Muscle of arm (tissue), 1 donor: ENCODE measurements at regions not wholly inside any gene's neighbourhood (a gene's known extent, or its start where the extent isn't known, plus 50 kb on each side); places are given as distances from the start of the nearest gene placed in this dataset.

Experiments
- DNase-seq: peaks from one replicate; pipeline ENCODE4 v3.0.0-alpha.2; 2013

DNA sequence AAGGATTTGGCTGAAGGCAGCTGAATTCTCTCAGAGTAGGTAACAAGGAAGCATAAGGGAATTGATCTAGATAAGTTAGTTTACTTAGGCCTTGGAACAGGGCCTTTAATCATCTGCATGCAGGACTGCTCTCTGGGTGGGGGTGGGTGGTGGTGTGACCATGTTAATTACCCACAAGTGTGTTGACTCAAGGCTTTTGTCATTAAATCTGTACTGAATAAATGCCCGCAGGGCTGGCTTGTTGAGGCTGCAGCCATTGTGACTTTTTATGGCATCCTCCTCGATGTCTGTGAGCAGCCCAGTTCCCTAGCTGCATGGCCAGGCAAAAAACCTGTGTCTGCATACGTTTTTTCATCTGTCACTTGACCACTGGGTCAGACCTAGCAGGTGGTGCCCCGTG is 63.5 kb upstream of the ASCC3 start:
- no peak for DNase-seq

DNA sequence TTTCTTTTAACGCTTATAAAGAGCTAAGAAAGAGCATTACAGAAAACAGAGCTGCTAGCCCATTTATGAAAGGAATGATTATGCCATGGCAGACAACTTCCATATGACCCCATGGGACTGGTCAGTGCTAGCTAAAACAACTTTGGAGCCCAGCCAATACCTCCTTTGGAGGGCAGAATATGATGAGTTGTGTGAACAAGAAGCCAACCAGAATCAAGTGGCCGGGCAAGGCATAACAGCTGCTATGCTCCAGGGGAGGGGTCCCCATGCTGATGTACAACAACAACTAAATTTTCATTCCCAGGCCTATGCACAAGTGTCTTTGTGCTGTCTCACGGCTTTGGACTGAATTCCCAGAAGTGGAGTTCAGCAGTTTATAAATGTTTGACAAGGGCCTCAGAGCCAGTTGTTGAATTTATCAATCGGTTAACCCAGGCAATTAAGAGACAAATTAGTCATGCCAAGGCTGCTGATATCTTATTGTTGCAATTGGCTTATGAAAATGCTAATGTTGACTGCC is 65.0 kb upstream of the ASCC3 start:
- DNase-seq, result no peak

DNA sequence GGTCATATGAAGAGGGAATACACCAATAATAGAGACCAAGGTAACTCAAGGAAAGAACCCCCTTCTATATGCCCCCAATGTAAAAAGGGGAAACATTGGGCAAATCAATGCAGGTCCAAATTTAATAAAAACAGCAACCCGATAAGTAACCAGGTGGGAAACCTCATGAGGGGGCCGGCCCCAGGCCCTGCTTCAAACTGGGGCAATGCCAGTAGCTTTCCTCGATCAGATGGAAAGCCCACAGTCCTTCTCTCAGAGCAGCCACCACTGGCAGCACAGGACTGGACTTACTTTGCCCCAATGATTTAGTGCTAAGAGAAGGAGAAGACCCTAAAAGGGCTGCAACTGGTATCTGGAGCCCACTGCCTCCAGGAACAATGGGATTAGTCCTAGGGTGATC is 65.6 kb upstream of the ASCC3 start:
- no peak for DNase-seq

DNA sequence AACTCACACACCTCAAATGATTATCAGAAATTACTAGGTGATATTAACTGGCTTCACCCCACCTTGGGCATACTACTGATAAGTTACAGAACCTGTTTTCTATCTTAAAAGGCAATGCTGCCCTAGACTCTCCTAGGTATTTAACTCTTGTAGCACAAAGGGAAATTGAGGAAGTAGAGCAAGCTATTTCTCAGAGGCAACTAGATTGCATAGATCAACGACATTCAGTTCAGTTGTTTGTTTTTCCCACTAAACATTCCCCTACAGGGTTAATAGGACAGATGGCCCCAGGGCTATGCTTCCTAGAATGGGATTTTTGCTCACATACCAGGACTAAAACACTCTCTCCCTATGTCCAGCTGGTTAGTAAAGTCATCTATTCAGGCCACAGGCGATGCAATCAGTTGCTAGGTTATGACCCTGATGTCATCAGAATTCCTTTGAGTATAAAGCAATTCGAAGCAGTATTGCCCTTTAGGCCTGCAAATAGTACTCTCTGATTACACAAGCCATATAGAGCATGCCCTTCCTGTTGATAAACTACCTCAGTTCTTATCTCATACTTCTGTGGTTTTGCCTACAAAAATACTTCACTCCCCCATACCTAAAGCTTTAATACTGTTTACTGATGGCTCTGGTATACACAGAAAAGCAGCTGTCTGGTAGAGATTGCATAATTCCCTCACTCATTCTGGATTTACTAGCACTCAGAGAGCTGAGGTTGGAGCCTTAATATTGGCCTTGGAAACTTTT is 67.4 kb upstream of the ASCC3 start:
- no peak for DNase-seq

DNA sequence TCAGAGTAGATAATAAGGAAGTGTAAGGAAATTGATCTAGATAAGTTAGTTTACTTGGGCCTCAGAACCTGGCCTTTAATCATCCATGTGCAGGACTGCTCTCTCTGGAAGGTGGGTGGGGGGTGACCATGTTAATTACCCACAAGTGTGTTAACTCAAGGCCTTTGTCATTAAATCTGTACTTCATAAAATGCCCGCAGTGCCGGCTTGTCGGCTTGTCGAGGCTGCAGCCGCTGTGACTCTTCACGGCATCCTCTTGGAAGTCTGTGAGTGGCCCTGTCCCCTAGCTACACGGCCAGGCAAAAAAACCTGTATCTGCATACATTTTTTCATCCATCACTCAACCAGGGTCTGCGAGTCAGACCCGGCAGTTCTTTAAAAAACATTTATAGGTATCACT is 70.9 kb upstream of the ASCC3 start:
- no peak for DNase-seq

DNA sequence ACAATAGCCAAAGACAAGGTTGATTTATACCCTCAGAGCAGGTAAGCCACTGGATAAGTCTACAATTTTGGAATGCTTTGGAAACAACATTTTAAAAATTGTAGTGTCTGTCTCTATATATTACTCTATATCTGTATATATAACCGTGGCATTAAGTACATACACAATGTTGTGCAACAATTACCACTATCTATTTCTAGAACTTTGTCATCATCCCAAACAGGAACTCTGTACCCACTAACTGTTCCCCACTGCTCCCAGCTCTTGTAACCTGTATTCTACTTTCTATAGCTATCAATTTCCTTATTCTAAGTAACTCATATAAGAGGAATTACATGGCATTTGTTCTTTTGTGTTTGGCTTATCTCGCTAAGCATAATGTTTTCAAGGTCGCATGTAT is 78.2 kb upstream of the ASCC3 start:
- no peak for DNase-seq

DNA sequence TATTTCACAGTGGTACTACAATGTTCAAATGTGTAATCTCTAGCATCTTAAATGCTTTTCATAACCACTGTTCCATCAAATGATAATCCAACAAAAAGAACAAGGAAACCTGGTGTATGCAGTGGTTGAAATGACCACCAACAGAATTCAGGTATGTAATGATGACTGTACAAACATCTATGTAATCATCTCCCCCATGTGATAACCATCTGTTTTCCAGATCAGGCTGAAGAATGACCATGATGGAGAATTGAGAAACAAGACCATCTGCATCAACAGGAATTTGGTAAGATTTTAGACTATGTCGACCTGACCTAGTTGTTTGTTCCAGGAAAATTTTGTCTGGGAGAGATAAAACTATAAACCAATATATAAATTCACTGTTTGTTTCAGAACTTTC is 81.3 kb upstream of the ASCC3 start:
- DNase-seq, result no peak

DNA sequence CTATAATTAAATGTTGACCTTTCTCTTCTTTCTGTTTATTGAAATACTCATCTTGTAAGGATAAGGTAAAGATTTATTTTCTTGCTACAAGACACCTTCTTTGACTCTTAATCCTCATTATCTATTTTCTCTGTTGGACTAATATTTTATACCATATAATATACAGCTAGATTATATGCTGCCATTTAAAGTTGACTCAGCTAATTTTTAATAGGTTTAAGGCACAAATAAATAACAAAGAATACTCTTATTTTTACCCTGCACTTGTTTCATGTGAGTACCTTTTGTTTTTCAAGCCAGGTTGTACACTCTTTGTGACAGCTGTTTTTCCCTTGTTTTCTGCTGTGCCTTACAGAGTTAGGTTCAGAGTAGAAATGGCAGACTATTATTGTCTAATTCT is 83.9 kb upstream of the ASCC3 start:
- no peak for DNase-seq

DNA sequence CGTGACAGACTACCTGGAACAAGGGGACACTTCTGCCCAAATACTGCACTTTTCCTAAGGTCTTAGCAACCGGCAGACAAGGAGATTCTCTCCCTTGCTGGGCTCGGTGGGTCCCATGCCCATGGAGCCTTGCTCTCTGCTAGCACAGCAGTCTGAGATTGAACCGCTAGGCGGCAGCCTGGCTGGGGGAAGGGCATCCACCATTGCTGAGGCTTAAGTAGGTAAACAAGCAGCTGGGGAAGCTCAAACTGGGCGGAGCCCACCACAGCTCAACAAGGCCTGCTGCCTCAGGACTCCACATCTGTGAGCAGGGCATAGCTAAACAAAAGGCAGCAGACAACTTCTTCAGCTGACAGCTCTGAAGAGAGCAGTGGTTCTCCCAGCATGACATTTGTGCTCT is 87.8 kb upstream of the ASCC3 start:
- no peak for DNase-seq

DNA sequence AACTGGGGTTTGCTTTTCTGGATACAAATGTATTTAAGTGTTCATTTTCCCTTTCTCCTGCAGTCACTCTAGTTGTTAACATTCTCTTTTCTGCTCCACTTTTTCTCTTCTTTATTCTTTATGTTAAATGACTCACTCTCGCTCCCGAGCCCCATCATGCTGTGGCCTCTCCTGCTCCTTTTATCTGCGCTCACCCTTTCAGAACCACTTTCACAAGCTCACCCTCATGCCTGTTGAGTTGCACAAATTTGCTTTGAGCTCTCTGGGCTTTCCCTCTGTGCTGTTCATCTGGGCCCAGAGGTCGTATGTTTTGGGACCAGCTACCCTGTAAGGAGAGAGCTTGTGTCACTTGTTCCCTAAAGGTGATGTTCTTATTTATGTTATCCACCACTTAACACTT is 98.1 kb upstream of the ASCC3 start:
- no peak for DNase-seq

DNA sequence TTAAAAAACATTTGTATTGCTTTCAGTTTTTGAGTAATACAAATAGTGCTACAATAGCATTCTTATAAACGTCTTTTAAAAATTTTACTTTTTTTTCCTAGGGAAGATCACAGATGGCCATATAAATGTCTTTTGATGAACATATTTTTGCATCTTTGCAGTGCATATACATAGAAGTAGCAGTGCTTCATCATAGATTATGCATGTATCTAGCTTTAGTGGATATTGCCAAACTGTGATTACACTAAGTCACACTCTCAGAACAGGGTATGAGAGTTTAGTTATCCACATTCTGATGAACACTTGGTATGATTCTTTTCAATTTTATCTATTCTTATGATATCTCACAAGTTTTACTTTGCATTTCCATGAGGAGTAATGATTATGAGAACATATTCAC is 99.8 kb upstream of the ASCC3 start:
- DNase-seq, result no peak

DNA sequence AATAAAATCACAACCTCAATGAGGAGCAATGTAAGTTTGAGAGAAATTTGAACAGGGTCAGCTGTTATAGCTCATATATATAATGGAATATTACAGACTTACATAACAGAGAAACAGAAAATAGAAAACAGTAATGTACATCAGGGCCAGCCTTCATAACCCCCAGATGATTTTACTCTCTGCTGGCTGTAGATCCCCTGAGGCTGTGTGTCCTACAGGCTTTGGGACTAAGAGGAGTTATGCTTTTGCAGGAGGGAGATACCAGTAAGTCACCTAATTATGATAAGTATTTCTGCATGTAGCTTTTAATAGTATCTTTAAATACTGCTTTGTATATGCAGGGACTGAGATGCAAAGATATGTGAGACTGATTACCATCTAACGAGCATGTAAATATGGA is 105.8 kb upstream of the ASCC3 start:
- no peak for DNase-seq

DNA sequence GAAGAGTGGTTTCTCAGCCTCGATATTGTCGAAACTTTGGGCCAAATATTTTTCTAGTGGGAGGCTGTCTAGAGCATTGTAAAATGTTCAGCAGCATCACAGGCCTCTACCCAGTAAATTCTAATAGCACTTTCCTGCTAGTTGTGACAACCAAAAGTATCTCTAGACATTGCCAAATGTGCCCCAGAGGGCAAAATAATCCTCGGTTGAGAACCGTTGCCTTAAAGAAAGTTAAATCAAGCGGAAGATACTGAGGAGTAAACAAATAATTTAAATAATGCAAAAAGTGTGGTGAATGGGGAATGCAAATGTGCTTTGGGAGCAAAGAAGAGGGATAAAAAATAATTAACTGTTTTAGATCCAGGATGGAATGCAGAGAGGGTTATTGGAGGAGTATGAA is 106.4 kb upstream of the ASCC3 start:
- no peak for DNase-seq

DNA sequence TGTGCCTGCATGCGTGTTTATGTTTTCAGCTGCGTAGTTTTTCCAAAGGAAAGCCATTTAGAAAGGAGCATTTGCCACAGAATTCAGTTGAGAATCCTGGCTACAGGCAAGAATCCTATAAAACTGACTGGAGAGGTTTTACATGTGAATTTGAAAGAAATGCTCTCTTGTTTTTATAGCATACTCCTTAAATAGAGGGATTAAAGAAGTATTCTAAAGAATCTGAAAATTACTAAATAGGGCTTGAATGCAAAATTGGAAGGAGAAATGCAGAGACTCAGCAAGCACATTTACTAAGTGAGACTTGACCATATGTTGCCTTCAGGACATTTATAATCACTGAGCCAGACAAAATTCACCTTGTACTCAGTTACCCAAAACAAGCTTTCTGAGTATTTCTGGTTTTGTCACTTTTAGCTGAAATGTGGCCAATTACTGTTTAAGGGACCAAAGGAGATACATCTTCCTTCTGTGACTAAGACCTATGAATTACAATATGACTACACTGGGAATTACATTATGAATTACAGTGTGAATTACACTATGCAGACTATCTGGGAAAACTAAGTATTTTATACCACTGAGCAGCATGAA is 107.4 kb upstream of the ASCC3 start:
- no peak for DNase-seq

DNA sequence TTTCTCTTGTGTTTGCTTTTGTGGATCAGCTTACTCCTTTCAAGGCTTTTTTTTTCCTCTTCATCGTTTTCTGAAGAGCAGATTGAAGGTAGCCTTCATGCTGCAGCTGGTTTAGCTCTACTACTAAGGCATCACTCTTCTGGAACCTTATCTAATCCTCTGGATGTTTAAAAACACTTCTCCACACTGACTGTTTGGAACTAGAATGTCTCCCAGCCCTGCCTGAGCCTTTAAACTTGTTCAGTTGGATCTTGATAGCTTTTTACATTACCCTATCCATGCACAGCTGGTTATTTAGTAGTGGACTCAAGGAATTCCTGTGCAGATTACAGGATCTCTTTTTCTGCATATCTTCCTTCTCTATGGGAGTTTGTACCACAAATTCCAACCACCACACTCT is 108.9 kb upstream of the ASCC3 start:
- DNase-seq, result no peak

DNA sequence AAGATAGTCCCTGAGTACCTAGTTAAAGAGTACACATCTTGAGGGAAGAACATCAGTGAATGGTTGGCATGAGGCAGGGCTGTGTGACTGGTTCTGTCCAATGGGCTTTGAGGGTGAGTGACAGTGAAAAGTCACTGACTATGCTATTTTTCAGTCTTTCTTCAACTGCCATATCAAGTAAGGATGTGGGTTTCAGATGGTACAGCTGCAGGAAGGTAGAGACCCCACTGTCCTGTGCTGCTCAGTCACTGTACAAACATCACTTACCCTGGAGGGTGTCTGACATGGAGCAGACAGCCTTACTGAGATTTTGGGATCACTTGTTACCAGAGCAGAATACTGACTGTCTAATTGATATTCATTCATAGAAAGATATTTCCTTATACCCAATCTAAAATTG is 115.3 kb upstream of the ASCC3 start:
- no peak for DNase-seq

DNA sequence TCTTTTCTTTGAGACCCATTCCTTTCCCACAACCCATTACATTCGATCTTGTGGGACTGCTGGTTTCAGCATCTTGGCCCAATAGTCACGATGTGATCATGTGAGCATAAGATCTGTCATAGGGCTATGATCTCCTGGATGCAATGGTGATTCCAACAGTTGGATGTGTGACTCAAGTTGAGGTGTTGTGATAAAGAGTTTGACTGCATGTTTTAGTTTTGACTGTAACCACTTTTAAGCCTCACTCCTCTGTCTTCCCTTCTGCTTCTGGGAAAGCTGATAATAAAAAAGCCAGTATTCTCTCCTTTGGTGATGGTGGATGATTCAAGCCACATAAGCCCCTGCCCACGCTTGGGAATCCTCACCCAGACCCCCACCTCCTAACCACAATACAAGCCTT is 117.0 kb upstream of the ASCC3 start:
- DNase-seq, result no peak

DNA sequence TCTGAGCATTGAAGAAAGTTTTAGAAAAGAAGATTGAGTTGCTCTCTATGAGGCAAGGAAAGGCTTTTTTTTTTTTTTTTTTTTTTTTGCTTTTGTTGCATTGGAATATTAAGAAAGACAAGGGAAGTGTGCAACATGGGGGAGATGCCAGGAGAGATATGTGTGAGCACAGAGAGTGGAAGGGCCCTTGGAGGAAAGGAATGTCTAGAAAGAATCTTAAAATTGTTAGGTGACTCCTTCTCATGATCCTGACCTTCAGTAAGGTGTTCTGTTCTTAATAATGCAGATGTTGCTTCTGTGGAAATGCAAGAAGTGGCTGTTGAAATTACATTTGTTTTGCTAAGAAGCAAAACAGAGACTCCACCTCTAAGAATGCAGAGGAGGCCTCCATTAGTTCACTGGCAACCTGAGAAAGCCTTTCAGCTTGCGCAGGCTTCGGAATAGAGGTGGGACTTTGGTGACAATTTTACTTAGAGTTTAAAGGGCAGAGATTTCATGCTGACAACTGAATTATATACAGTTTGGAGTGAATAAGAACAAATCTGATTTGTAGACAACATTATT is 118.0 kb upstream of the ASCC3 start:
- DNase-seq, result no peak

DNA sequence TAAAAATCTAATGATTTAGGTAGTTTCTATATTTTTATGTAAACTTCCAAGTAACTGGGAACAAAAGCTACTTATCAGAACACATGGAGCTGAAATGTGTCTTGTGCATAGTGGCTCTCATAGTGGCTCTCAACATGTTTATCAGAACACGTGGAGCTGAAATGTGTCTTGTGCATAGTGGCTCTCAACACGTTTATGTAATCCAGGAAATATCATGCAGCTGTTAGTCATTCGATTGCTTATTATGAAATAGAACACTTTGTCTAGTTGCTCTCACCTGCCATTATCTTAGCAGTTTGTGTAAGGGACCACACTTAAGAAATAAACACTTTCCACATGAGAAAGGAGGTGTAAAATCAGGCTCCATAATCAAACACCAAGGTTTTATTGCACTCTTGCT is 119.2 kb upstream of the ASCC3 start:
- DNase-seq, result no peak

DNA sequence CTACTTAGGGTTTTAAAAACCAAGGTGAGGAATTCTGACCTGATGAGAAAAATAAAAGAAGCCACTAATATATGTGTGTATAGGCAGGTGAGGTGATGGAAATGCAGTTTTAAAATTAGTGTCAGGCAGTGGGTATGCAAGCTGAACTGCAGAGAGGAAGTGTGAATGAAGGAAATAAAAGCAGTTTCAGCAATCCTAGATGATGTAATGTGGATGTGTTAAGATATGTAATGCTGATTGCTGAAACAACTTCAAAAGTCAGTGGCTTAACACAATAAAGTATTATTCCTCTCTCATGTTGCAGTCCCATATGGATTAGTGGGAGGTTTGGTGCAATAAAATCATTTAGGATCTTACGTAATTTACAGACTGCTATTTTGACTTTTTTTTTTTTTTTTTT is 119.9 kb upstream of the ASCC3 start:
- no peak for DNase-seq

DNA sequence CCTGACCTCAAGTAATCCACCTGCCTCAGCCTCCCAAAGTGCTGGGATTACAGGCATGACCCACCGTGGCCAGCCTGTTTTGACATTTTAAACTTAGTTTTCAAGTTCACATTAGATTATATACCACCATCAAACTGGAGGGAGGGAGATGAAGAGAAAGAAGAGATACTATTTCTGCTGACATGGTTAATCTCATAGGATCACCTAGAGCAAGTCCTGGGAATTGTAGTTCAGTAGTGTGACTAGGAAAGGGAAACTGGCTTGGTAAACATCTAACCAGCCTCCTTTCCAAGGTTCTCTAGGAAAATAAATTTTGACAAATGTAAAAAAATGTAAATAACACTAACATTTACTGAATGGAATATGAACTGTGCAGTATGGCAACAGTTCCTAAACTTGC is 120.5 kb upstream of the ASCC3 start:
- no peak for DNase-seq

DNA sequence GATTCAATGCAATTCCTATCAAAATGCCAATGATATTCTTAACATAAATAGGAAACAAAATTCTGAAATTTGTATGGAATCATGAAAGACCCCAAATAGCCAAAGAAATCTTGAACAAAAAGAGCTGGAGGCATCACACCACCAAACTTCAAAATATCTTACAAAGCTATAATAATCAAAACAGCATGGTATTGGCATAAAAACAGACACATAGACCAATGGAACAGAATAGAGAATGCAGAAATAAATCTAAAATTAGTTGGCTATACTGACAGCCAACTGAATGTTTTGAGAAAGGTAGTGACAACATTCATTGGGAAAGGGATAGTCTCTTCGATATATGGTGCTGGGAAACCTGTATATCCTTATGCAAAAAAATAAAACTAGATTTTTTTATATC is 121.9 kb upstream of the ASCC3 start:
- DNase-seq, result no peak

DNA sequence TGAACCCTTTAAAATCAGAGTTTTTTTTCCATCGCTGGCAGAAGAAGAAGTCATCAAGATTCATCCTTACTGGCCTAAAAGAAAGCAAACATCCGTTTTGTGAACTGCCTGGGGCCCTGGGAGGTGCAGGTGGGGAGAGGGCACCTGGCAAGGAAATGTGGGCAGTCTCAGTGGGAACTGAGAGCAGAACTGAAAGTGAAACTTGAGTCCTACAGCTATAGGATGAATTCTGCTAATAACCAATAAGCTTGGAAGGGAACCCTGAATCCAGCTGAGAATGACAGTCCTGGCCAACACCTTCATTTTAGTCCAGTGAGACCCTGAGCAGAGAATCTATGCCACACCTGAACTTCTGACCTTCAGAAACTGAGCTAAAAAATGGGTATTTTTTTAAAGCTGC is 130.1 kb upstream of the ASCC3 start:
- DNase-seq, result no peak
